Left lung (tissue), 4 donors: ENCODE measurements at regions not wholly inside any gene's neighbourhood (a gene's known extent, or its start where the extent isn't known, plus 50 kb on each side); places are given as distances from the start of the nearest gene placed in this dataset.

ENCODE experiments used
- ATAC-seq: fragments of 200-7000 bp; cut with Tn5 transposase; one replicate; pipeline ENCODE4 v1.9.1; 2020; ENCODE audit warnings: moderate library complexity
- DNase-seq, 4 donors: peaks; one replicate each; pipeline ENCODE4 v3.0.0-alpha.2; 2013 to 2020
- H3K27ac ChIP-seq, 2 donors: fragments of 200-600 bp; sonication (generic) in 1 of 2; one replicate each; pipeline versions ENCODE4 v1.5.0 to v1.8.0; 2020 to 2021
- H3K27me3 ChIP-seq, 2 donors: fragments of 200-600 bp; sonication (generic) in 1 of 2; one replicate each; pipeline versions ENCODE4 v1.5.0 to v1.8.0; 2020 to 2021
- H3K36me3 ChIP-seq, 2 donors: fragments of 200-600 bp; sonication (generic) in 1 of 2; one replicate each; pipeline versions ENCODE4 v1.5.0 to v1.8.0; 2020 to 2021
- H3K4me1 ChIP-seq, 2 donors: fragments of 200-600 bp; one replicate each; pipeline ENCODE4 v1.8.0; 2021
- H3K4me3 ChIP-seq, 2 donors: fragments of 200-600 bp; sonication (generic) in 1 of 2; one replicate each; pipeline versions ENCODE4 v1.5.0 to v1.8.0; 2020 to 2021; ENCODE audit warnings: mild to moderate bottlenecking in 1 of 2
- H3K9me3 ChIP-seq, 2 donors: fragments of 200-600 bp; sonication (generic) in 1 of 2; one replicate each; pipeline versions ENCODE4 v1.5.0 to v1.8.0; 2020 to 2021
- CTCF ChIP-seq, 2 donors: fragments of 200-600 bp; sonication (generic) in 1 of 2; IDR thresholded peaks; one replicate each; pipeline versions ENCODE4 v1.5.0 to v1.8.0; 2021; ENCODE audit warnings: antibody characterized with exemption in 2 of 2
- intact Hi-C, 2 donors: fragments of 100-400 bp; cut with DNase I; formaldehyde crosslinking; loops; one replicate each; pipeline versions ENCODE4 v1.11.2 to v1.14.2; 2022
- donor health status: DM: no; HTN: yes; CAD: no.
- donor health status: DM: no; HTN: no; CAD: no.

GRCh38 chr5:39478863-39479262 lies 54.1 kb upstream of the DAB2 start:
- H3K27ac ChIP-seq = no peak overlapping the region
- H3K27me3 ChIP-seq = no peaks in the 10 kb centered on the region
- ATAC-seq = no peak
- H3K4me1 ChIP-seq = peaks cover 0 to 5% of the 10 kb centered on the region in 2 donors
- H3K36me3 ChIP-seq = no peaks in the 10 kb centered on the region
- intact Hi-C loops = no loop called here
- H3K9me3 ChIP-seq = no peaks in the 10 kb centered on the region
- TF ChIP-seq CTCF (IDR thresholded peaks at IDR 0.05) = no peak
- DNase-seq = no peak
- H3K4me3 ChIP-seq = no peak overlapping the region

GRCh38 chr5:39476843-39477220 lies 52.1 kb upstream of the DAB2 start:
- DNase-seq (no peak), ATAC-seq (no peak)
- peaks cover 0 to 5% of the 10 kb centered on the region in 2 donors for H3K4me1 ChIP-seq
- H3K4me3 ChIP-seq = no peak overlapping the region
- no peaks in the 10 kb centered on the region for H3K27me3 ChIP-seq
- intact Hi-C loops = no loop called here
- no peaks in the 10 kb centered on the region for H3K9me3 ChIP-seq
- no peaks in the 10 kb centered on the region for H3K36me3 ChIP-seq
- no peak overlapping the region for H3K27ac ChIP-seq
- no peak for TF ChIP-seq CTCF (IDR thresholded peaks at IDR 0.05)

- peaks cover 0 to 5% of the 10 kb centered on the region in 2 donors for H3K4me1 ChIP-seq
- H3K4me3 ChIP-seq = no peak overlapping the region
- ATAC-seq (no peak), DNase-seq (peak in 1 of 4 donors; percentile 43)
- TF ChIP-seq CTCF (IDR thresholded peaks at IDR 0.05) = no peak
- intact Hi-C loops = no loop called here
- H3K27me3 ChIP-seq = no peaks in the 10 kb centered on the region
- H3K9me3 ChIP-seq = no peaks in the 10 kb centered on the region
- H3K27ac ChIP-seq = peak overlapping the region in 1 of 2 donors; percentile 29
- H3K36me3 ChIP-seq = no peaks in the 10 kb centered on the region
Observed at GRCh38 chr5:39475881-39476842, 51.4 kb upstream of the DAB2 start.

- no peaks in the 10 kb centered on the region for H3K9me3 ChIP-seq
- DNase-seq (no peak), ATAC-seq (no peak)
- no peaks in the 10 kb centered on the region for H3K27me3 ChIP-seq
- intact Hi-C loops = no loop called here
- H3K4me3 ChIP-seq = no peak overlapping the region
- peak overlapping the region in 1 of 2 donors; percentile 29 for H3K27ac ChIP-seq
- no peaks in the 10 kb centered on the region for H3K36me3 ChIP-seq
- H3K4me1 ChIP-seq = peaks cover 0 to 5% of the 10 kb centered on the region in 2 donors
- TF ChIP-seq CTCF (IDR thresholded peaks at IDR 0.05) = no peak
Observed at GRCh38 chr5:39475159-39475571, 50.4 kb upstream of the DAB2 start.
